GM12878 (cell line): ENCODE measurements at regions not wholly inside any gene's neighbourhood (a gene's known extent, or its start where the extent isn't known, plus 50 kb on each side); places are given as distances from the start of the nearest gene placed in this dataset.

Experiments
- ATAC-seq: fragments of 200-7000 bp; cut with Tn5 transposase; 3 replicates; pipeline ENCODE4 v1.9.1; 2020; ENCODE audit warnings: mild to moderate bottlenecking, moderate library complexity
- BruUV-seq: library from RNA; stranded (reverse); fragments of 400-500 nt; replicated peaks from 2 replicates; lab custom pipeline; 2021; lab: Mats Ljungman, UMichigan
- CTCF ChIA-PET: fragments of 300-600 bp; sonication (Branson Sonifier 250); formaldehyde crosslinking; extraction: SDS; loops from one replicate; lab custom pipeline; 2021; ENCODE audit warnings: inconsistent platforms; lab: Yijun Ruan, JAX
- POLR2A ChIA-PET: fragments of 350-600 bp; formaldehyde crosslinking; extraction: SDS; loops from one replicate; lab custom pipeline; 2021; ENCODE audit warnings: inconsistent platforms; lab: Charles Lee
- RAD21 ChIA-PET: fragments of 300-600 bp; sonication (Branson Sonifier 250); formaldehyde crosslinking; loops from one replicate; lab custom pipeline; 2023; ENCODE audit warnings: antibody characterized with exemption; ENCODE audit not compliant: unreplicated experiment; lab: Charles Lee
- SMC1A ChIA-PET: fragments of 300-600 bp; sonication (Branson Sonifier 250); formaldehyde crosslinking; loops from one replicate; lab custom pipeline; 2023; ENCODE audit not compliant: unreplicated experiment, uncharacterized antibody; lab: Charles Lee
- DNase-seq: peaks from one replicate; pipeline ENCODE4 v3.0.0-alpha.2; 2011; ENCODE audit warnings: low read depth, low spot score
- FAIRE-seq: peaks from 3 replicates; lab custom pipeline; 2011; peaks lifted over from hg19 to GRCh38; lab: Jason Lieb, UNC
- H2AFZ ChIP-seq: 2 replicates; pipeline ENCODE4 v1.6.0; 2011; ENCODE audit warnings: low read depth, low read length, control low read depth; ENCODE audit not compliant: control insufficient read depth
- H3K27ac ChIP-seq: 2 replicates; pipeline ENCODE4 v1.5.1; 2011; ENCODE audit warnings: control low read depth; ENCODE audit not compliant: control insufficient read depth, insufficient read depth
- H3K27me3 ChIP-seq, 2 experiments: replicated peaks in 1 of 2; 2 replicates each; pipeline versions ENCODE4 v1.6.0 to v1.6.1; 2011; ENCODE audit warnings: low read length in 1 of 2; ENCODE audit not compliant: control insufficient read depth in 2 of 2, insufficient read depth in 2 of 2
- H3K36me3 ChIP-seq, 2 experiments: 2 replicates each; pipeline ENCODE4 v1.5.1; 2011; ENCODE audit warnings: low read length in 1 of 2; ENCODE audit not compliant: control insufficient read depth in 2 of 2, insufficient read depth in 2 of 2
- H3K4me1 ChIP-seq: 2 replicates; pipeline ENCODE4 v1.6.1; 2011; ENCODE audit warnings: mild to moderate bottlenecking, low read length, moderate library complexity, mixed read lengths; ENCODE audit not compliant: control insufficient read depth, insufficient read depth
- H3K4me2 ChIP-seq: 2 replicates; pipeline ENCODE4 v1.6.0; 2011; ENCODE audit warnings: control low read depth; ENCODE audit not compliant: control insufficient read depth, insufficient read depth
- H3K4me3 ChIP-seq: fragments of 200-600 bp; sonication (generic); 2 replicates; pipeline ENCODE4 v1.5.1; 2016
- H3K79me2 ChIP-seq: 2 replicates; pipeline ENCODE4 v1.6.0; 2011; ENCODE audit warnings: low read length; ENCODE audit not compliant: control insufficient read depth, insufficient read depth
- H3K9ac ChIP-seq: 2 replicates; pipeline ENCODE4 v1.8.0; 2011; ENCODE audit warnings: low read length, control low read depth, mixed read lengths; ENCODE audit not compliant: control insufficient read depth, insufficient read depth
- H3K9me3 ChIP-seq: replicated peaks from 3 replicates; pipeline ENCODE4 v1.5.1; 2011; ENCODE audit warnings: mild to moderate bottlenecking, low read length; ENCODE audit not compliant: control insufficient read depth, insufficient read depth
- H4K20me1 ChIP-seq: 2 replicates; pipeline ENCODE4 v1.6.0; 2011; ENCODE audit not compliant: control insufficient read depth, insufficient read depth
- ATF7 ChIP-seq: fragments of 450-650 bp; IDR thresholded peaks from 2 replicates; pipeline ENCODE4 v1.6.1; 2016; ENCODE audit warnings: low read depth, mild to moderate bottlenecking
- BHLHE40 ChIP-seq, 2 experiments: fragments of 450-650 bp in 1 of 2; IDR thresholded peaks; 2 replicates each; pipeline ENCODE4 v1.6.1; 2011 to 2017; ENCODE audit warnings: low read depth in 2 of 2, borderline replicate concordance in 1 of 2, improper control_type of control experiment in 1 of 2, low read length in 1 of 2, mild to moderate bottlenecking in 1 of 2
- CHD4 ChIP-seq: fragments of 200-600 bp; sonication (generic); IDR thresholded peaks from 2 replicates; pipeline ENCODE4 v1.6.1; 2016; ENCODE audit warnings: mild to moderate bottlenecking
- CREB1 ChIP-seq: IDR thresholded peaks from 2 replicates; pipeline ENCODE4 v1.6.1; 2012; ENCODE audit warnings: low read depth, mild to moderate bottlenecking, inconsistent platforms
- FOXK2 ChIP-seq: fragments of 450-650 bp; IDR thresholded peaks from 2 replicates; pipeline ENCODE4 v1.6.1; 2017; ENCODE audit warnings: mild to moderate bottlenecking, moderate library complexity
- HCFC1 ChIP-seq: fragments of 150-350 bp; IDR thresholded peaks from 2 replicates; pipeline ENCODE4 v1.6.1; 2014; ENCODE audit warnings: low read length
- HDAC6 ChIP-seq: fragments of 200-600 bp; sonication (generic); IDR thresholded peaks from one replicate; pipeline ENCODE4 v1.8.0; 2017; ENCODE audit warnings: antibody characterized with exemption; ENCODE audit not compliant: unreplicated experiment
- HDGF ChIP-seq: fragments of 450-650 bp; IDR thresholded peaks from 2 replicates; pipeline ENCODE4 v1.6.1; 2016; ENCODE audit warnings: antibody characterized with exemption
- NBN ChIP-seq: fragments of 450-650 bp; IDR thresholded peaks from 2 replicates; pipeline ENCODE4 v1.6.1; 2016
- PBX3 ChIP-seq: IDR thresholded peaks from 2 replicates; pipeline ENCODE4 v1.6.1; 2011; ENCODE audit warnings: mild to moderate bottlenecking, low read depth, low read length, moderate library complexity; ENCODE audit not compliant: insufficient replicate concordance
- POU2F2 ChIP-seq: IDR thresholded peaks from 3 replicates; pipeline ENCODE4 v1.6.1; 2011; ENCODE audit warnings: low read depth, mild to moderate bottlenecking, low read length, borderline replicate concordance
- RCOR1 ChIP-seq: conservative IDR thresholded peaks from 2 replicates; pipeline ENCODE4 v1.6.1; 2012; ENCODE audit warnings: low read depth, low read length, improper control_type of control experiment
- TCF7 ChIP-seq: IDR thresholded peaks from 2 replicates; pipeline ENCODE4 v1.6.1; 2014; ENCODE audit warnings: antibody characterized with exemption, borderline replicate concordance
- ZBTB40 ChIP-seq: fragments of 450-650 bp; IDR thresholded peaks from 2 replicates; pipeline ENCODE4 v1.6.1; 2016; ENCODE audit warnings: mild to moderate bottlenecking, moderate library complexity, borderline replicate concordance
- ZSCAN29 ChIP-seq: fragments of 450-650 bp; IDR thresholded peaks from 2 replicates; pipeline ENCODE4 v1.6.1; 2017; ENCODE audit warnings: mild to moderate bottlenecking, moderate library complexity
- WGBS: methylation state at CpG from one replicate; pipeline ENCODE4 v1.1.6; 2016; ENCODE audit warnings: low lambda C conversion rate; ENCODE audit not compliant: insufficient replicate concordance, insufficient coverage; ENCODE audit errors: missing lambda C conversion rate; 5-methylcytosine and 5-hydroxymethylcytosine counted together
- in situ Hi-C: fragments of 300-500 bp; cut with MboI; formaldehyde crosslinking; loops from 9 replicates; pipeline ENCODE4 v1.14.3; 2018; ENCODE audit warnings: mixed read lengths
- intact Hi-C: fragments of 100-400 bp; cut with micrococcal nuclease; formaldehyde crosslinking; loops from one replicate; pipeline ENCODE4 v1.14.2; 2022; ENCODE audit not compliant: unreplicated experiment

DNA sequence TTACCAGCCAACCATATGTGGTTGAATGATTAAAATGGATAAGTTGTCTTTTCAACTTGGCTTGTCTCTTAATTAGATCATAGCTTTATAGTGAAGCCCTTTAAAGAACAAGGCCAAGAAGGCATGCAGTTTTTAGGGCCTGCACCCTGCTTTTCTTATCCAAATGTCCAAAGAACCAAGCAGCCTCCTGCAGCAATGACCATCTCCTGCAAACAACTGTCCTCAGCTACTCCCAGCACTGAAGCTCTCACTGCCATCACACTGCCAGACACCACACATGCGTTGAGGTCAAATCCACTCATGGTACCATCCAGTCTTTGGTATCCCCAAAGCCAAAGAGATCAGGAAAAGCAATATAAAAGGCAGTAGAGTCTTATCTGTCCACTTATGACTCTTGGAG lies 210.3 kb downstream of the ACTR3B start:
- no peak overlapping the region for H3K4me2 ChIP-seq
- no peak overlapping the region for H2AFZ ChIP-seq
- ATAC-seq, result no peak
- H3K4me1 ChIP-seq, result no peaks in the 10 kb centered on the region
- RAD21 ChIA-PET, result interaction anchor here (0.6 kb wide), 1 partner anchor 1243 kb away, joined by 3 read pairs; no protein-coding TSS in a partner anchor
- TF ChIP-seq BHLHE40 (IDR thresholded peaks at IDR 0.05; ENCODE audit: borderline replicate concordance in 1 of 2, low read depth in 2 of 2, low read length in 1 of 2) (no peak), CHD4 (no peak), HCFC1 (no peak)
- DNase-seq, result no peak
- H3K27me3 ChIP-seq, result no peaks in the 10 kb centered on the region
- no peak overlapping the region for H3K9ac ChIP-seq
- H3K9me3 ChIP-seq, result no peaks in the 10 kb centered on the region
- no peaks in the 10 kb centered on the region for H4K20me1 ChIP-seq
- in situ Hi-C loops (no loop called here), intact Hi-C loops (no loop called here)
- WGBS, result 0% methylated on average over 1 of the region's 1 CpG
- H3K27ac ChIP-seq, result no peak overlapping the region
- no peaks in the 10 kb centered on the region for H3K36me3 ChIP-seq
- no peaks in the 10 kb centered on the region for H3K79me2 ChIP-seq
- SMC1A ChIA-PET, result no interaction called here
- H3K4me3 ChIP-seq, result no peak overlapping the region
- no TSS peak for BruUV-seq
- FAIRE-seq, result no peak
- CTCF ChIA-PET, result interaction anchor here (0.7 kb wide), 1 partner anchor 111 kb away, joined by 3 read pairs; no protein-coding TSS in a partner anchor
- POLR2A ChIA-PET, result no interaction called here

GRCh38 chr7:152970481-152970880 lies 210.9 kb downstream of the ACTR3B start:
- Histone ChIP-seq H3K4me2 (no peak overlapping the region), H3K9ac (no peak overlapping the region), H3K27ac (no peak overlapping the region), H3K9me3 (no peaks in the 10 kb centered on the region), H4K20me1 (no peaks in the 10 kb centered on the region), H3K27me3 (no peaks in the 10 kb centered on the region), H3K4me3 (no peak overlapping the region), H3K79me2 (no peaks in the 10 kb centered on the region), H3K36me3 (no peaks in the 10 kb centered on the region), H2AFZ (no peak overlapping the region), H3K4me1 (no peaks in the 10 kb centered on the region)
- in situ Hi-C loops, result no loop called here
- ATAC-seq (no peak), FAIRE-seq (no peak), DNase-seq (no peak)
- intact Hi-C loops, result no loop called here
- ChIA-PET SMC1A (no interaction called here), RAD21 (no interaction called here), POLR2A (no interaction called here), CTCF (interaction anchor here (0.7 kb wide), 1 partner anchor 111 kb away, joined by 3 read pairs; no protein-coding TSS in a partner anchor)
- BruUV-seq, result no TSS peak
- 21% methylated on average over 5 of the region's 5 CpGs for WGBS
- TF ChIP-seq NBN (no peak), TCF7 (no peak), ATF7 (no peak), HDAC6 (no peak), RCOR1 (no peak), CREB1 (no peak), POU2F2 (no peak), ZBTB40 (no peak), FOXK2 (no peak), PBX3 (no peak), HCFC1 (no peak), HDGF (no peak), ZSCAN29 (no peak)
